ENCODE measurements at regions not wholly inside any gene's neighbourhood (a gene's known extent, or its start where the extent isn't known, plus 50 kb on each side); places are given as distances from the start of the nearest gene placed in this dataset.

- no peak for DNase-seq
These were observed 294.6 kb downstream of the CDH26 start for GRCh38 chr20:60252866-60253265.

- DNase-seq, result no peak
These were observed 295.2 kb downstream of the CDH26 start for GRCh38 chr20:60253471-60253870.

- DNase-seq, result no peak
These were observed 296.7 kb downstream of the CDH26 start for GRCh38 chr20:60254901-60255411.

- DNase-seq, result no peak
These were observed 297.2 kb downstream of the CDH26 start for GRCh38 chr20:60255415-60255814.

GRCh38 chr20:60255866-60256265 lies 297.6 kb downstream of the CDH26 start:
- no peak for DNase-seq

- no peak for DNase-seq
These were observed 298.6 kb downstream of the CDH26 start for GRCh38 chr20:60256811-60257210.

- no peak for DNase-seq
These were observed 299.4 kb downstream of the CDH26 start for GRCh38 chr20:60257671-60258070.

- no peak for DNase-seq
These were observed 300.1 kb downstream of the CDH26 start for GRCh38 chr20:60258255-60258863.

- DNase-seq, result no peak
These were observed 303.1 kb downstream of the CDH26 start for GRCh38 chr20:60261333-60261732.

- DNase-seq, result no peak
These were observed 304.9 kb downstream of the CDH26 start for GRCh38 chr20:60262967-60263603.

GRCh38 chr20:60263725-60264709 lies 305.8 kb downstream of the CDH26 start:
- DNase-seq, result no peak

- no peak for DNase-seq
These were observed 308.1 kb downstream of the CDH26 start for GRCh38 chr20:60266177-60266823.

GRCh38 chr20:60268491-60268890 lies 310.3 kb downstream of the CDH26 start:
- no peak for DNase-seq

GRCh38 chr20:60269573-60270162 lies 311.4 kb downstream of the CDH26 start:
- DNase-seq, result no peak

GRCh38 chr20:60270341-60270740 lies 312.1 kb downstream of the CDH26 start:
- no peak for DNase-seq

GRCh38 chr20:60271597-60271996 lies 313.4 kb downstream of the CDH26 start:
- DNase-seq, result no peak

- DNase-seq, result no peak
These were observed 314.6 kb downstream of the CDH26 start for GRCh38 chr20:60272790-60273189.

GRCh38 chr20:60274717-60275116 lies 316.5 kb downstream of the CDH26 start:
- DNase-seq, result no peak

GRCh38 chr20:60281295-60281694 lies 323.1 kb downstream of the CDH26 start:
- DNase-seq, result no peak

GRCh38 chr20:60283281-60283680 lies 325.1 kb downstream of the CDH26 start:
- DNase-seq, result no peak

GRCh38 chr20:60286764-60287163 lies 328.5 kb downstream of the CDH26 start:
- DNase-seq, result no peak

GRCh38 chr20:60288945-60289344 lies 330.7 kb downstream of the CDH26 start:
- DNase-seq, result no peak

Measured in right hindlimb (tissue), 1 donor.